Calu3 (cell line): ENCODE measurements at regions not wholly inside any gene's neighbourhood (a gene's known extent, or its start where the extent isn't known, plus 50 kb on each side); places are given as distances from the start of the nearest gene placed in this dataset.
"Not testable (repeated sequence)": the region's sequence is repeated elsewhere in the genome, so short reads cannot be mapped to it uniquely, and the experiment has no call there.

Source experiments
- BruUV-seq: library from RNA; stranded (reverse); fragments of 400-500 nt; replicated peaks from 2 replicates; lab custom pipeline; 2021; lab: Mats Ljungman, UMichigan
- CTCF ChIA-PET: fragments of 300-600 bp; sonication (Branson Sonifier 250); formaldehyde crosslinking; loops from one replicate; lab custom pipeline; 2022; ENCODE audit warnings: antibody characterized with exemption; lab: Charles Lee
- DNase-seq: peaks from one replicate; pipeline ENCODE4 v3.0.0; 2022
- H3K27ac Mint-ChIP-seq: one replicate; pipeline ENCODE4 v1.8.0; 2022; ENCODE audit warnings: mixed read lengths; ENCODE audit not compliant: unreplicated experiment
- H3K27me3 Mint-ChIP-seq: one replicate; pipeline ENCODE4 v1.8.0; 2022; ENCODE audit warnings: mixed read lengths; ENCODE audit not compliant: unreplicated experiment
- H3K36me3 Mint-ChIP-seq: one replicate; pipeline ENCODE4 v1.8.0; 2022; ENCODE audit warnings: mild to moderate bottlenecking, moderate library complexity, mixed read lengths; ENCODE audit not compliant: insufficient read depth, unreplicated experiment
- H3K4me1 Mint-ChIP-seq: one replicate; pipeline ENCODE4 v1.8.0; 2022; ENCODE audit warnings: mild to moderate bottlenecking, low read depth, mixed read lengths; ENCODE audit not compliant: unreplicated experiment
- H3K4me3 Mint-ChIP-seq: one replicate; pipeline ENCODE4 v1.8.0; 2022; ENCODE audit warnings: mild to moderate bottlenecking, low read depth, moderate library complexity, mixed read lengths; ENCODE audit not compliant: unreplicated experiment
- H3K9me3 Mint-ChIP-seq: one replicate; pipeline ENCODE4 v1.8.0; 2022; ENCODE audit warnings: low read depth, mixed read lengths; ENCODE audit not compliant: unreplicated experiment
- intact Hi-C: fragments of 100-400 bp; cut with micrococcal nuclease; formaldehyde crosslinking; loops from one replicate; pipeline ENCODE4 v1.10.0; 2022; ENCODE audit not compliant: unreplicated experiment
- TF ChIP-seq, protein P1 (sequence below): fragments of 200-600 bp; IDR thresholded peaks from one replicate; pipeline ENCODE4 v1.8.0; 2022; ENCODE audit warnings: antibody characterized with exemption; ENCODE audit not compliant: unreplicated experiment

DNA sequence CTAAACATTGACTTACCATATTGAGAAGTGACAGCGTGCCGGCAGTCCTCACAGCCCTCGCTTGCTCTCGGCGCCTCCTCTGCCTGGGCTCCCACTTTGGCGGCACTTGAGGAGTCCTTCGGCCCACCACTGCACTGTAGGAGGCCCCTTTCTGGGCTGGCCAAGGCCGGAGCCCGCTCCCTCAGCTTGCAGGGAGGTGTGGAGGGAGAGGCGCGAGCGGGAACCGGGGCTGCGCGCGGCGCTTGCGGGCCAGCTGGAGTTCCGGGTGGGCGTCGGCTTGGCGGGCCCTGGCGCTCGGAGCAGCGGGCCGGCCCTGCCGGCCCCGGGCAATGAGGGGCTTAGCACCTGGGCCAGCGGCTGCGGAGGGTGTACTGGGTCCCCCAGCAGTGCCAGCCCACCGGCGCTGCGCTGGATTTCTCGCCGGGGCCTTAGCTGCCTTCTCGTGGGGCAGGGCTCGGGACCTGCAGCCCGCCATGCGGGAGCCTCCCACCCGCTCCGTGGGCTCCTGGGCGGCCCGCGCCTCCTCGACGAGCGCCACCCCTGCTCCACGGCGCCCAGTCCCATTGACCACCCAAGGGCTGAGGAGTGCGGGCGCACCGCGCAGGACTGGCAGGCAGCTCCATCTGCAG lies 346.9 kb downstream of the PCNX1 start:
- H3K9me3 Mint-ChIP-seq = peaks cover 19% of the 10 kb centered on the region
- H3K27me3 Mint-ChIP-seq, H3K27ac Mint-ChIP-seq, H3K4me3 Mint-ChIP-seq, DNase-seq, H3K36me3 Mint-ChIP-seq, H3K4me1 Mint-ChIP-seq, CTCF ChIA-PET, BruUV-seq, intact Hi-C loops: not testable (repeated sequence)

DNA sequence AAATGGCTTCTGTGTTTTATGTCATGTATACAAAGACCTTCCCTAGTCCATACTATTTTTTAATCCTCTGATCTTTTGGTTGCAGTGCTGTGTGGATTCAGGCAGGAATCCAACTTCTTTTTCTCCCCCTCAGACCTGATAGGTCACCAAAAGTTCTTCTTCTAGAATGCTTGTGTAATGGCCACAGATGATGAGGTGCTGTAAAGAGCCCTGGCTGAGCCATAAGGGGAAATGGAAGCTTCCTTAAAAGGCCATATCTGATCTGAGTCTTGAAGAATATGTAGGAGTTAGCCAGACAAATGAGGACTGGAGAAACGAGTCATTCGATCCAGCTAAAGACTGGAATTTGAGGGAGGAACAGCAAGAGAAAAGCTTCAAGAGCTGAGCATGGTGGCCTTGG lies 353.9 kb downstream of the PCNX1 start:
- H3K27ac Mint-ChIP-seq = no peak overlapping the region

DNA sequence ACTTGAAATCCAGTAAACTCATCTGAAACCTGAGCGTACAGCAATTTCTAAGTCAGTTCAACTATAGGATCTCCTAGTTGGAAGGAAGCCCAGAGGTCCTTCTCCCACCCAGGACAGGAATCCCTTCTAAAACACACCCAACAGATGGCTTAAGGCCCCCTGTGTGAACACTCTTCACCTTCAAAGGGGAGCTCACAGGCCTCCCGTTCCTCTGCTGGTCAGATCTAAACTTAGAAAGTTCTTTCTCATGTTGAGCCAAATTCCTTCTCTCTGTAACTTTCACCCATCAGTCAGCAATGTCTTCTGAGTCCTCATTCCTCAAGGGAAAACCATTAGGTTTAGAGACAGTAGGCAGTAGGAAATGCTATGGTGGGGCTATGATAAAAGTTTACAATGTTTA lies 355.2 kb downstream of the PCNX1 start:
- H3K27me3 Mint-ChIP-seq = no peaks in the 10 kb centered on the region
- no peaks in the 10 kb centered on the region for H3K36me3 Mint-ChIP-seq
- H3K4me3 Mint-ChIP-seq = no peak overlapping the region
- H3K27ac Mint-ChIP-seq = no peak overlapping the region
- no peaks in the 10 kb centered on the region for H3K4me1 Mint-ChIP-seq
- H3K9me3 Mint-ChIP-seq = peaks cover 8% of the 10 kb centered on the region
- no TSS peak for BruUV-seq
- CTCF ChIA-PET = no interaction called here
- intact Hi-C loops = no loop called here
- no peak for DNase-seq
- TF ChIP-seq, protein P1, sequence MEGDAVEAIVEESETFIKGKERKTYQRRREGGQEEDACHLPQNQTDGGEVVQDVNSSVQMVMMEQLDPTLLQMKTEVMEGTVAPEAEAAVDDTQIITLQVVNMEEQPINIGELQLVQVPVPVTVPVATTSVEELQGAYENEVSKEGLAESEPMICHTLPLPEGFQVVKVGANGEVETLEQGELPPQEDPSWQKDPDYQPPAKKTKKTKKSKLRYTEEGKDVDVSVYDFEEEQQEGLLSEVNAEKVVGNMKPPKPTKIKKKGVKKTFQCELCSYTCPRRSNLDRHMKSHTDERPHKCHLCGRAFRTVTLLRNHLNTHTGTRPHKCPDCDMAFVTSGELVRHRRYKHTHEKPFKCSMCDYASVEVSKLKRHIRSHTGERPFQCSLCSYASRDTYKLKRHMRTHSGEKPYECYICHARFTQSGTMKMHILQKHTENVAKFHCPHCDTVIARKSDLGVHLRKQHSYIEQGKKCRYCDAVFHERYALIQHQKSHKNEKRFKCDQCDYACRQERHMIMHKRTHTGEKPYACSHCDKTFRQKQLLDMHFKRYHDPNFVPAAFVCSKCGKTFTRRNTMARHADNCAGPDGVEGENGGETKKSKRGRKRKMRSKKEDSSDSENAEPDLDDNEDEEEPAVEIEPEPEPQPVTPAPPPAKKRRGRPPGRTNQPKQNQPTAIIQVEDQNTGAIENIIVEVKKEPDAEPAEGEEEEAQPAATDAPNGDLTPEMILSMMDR = no peak

More for the DNA sequence above, 353.9 kb downstream of the PCNX1 start:
- intact Hi-C loops = no loop called here
- DNase-seq = no peak
- Mint-ChIP-seq H3K36me3 (no peaks in the 10 kb centered on the region), H3K4me1 (no peaks in the 10 kb centered on the region), H3K9me3 (peaks cover 12% of the 10 kb centered on the region), H3K4me3 (no peak overlapping the region), H3K27me3 (no peaks in the 10 kb centered on the region)
- TF ChIP-seq, protein P1 = no peak
- no TSS peak for BruUV-seq
- CTCF ChIA-PET = no interaction called here

DNA sequence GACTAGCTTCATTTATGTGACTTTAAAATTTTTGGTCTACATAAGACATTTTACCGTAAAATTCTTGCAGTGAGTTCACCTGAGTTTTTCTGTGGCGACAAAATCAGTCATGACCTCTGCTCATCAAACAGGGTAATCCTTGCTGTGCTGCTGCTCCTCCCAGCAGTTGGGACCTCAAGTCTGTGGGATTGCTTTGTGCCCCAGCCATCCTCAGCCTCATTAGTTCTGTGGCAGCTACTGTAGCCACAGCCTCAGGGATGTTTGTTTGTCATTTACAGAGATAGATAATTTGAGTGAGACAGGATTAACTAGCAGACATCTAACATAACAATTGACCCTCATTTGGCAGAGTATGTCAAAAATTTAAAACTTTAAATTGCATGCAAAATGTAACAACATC lies 357.0 kb downstream of the PCNX1 start:
- Mint-ChIP-seq H3K27me3 (no peaks in the 10 kb centered on the region), H3K36me3 (no peaks in the 10 kb centered on the region), H3K27ac (no peak overlapping the region), H3K4me1 (no peaks in the 10 kb centered on the region), H3K4me3 (no peak overlapping the region), H3K9me3 (peaks cover 1% of the 10 kb centered on the region)
- intact Hi-C loops = no loop called here
- no peak for DNase-seq
- no TSS peak for BruUV-seq
- TF ChIP-seq, protein P1 = no peak
- CTCF ChIA-PET = interaction anchor here (0.7 kb wide), 1 partner anchor 253 kb away, joined by 5 read pairs; no protein-coding TSS in a partner anchor

DNA sequence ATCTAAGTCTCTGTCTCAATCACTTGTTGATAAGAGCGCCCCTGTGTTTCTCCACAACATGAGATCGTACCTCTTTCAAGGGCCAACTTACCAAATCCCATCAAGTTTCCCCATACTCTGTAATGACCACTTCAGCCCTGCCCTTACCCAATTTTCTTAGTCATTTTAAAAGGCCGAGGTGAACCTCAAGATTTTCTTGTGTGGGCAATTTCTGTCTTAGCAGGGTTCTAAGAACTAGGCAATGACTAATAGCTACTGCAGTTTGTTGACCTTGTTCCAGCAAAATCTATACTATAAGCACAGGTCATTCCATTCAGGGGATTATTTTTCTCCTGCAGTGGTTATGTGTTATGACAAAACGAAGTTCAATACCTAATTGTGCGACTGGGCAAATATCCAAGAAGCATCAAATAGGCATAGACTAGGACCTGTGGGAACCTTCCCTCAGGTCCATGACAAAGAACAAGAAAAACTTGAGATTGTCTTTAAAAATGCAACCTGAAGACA lies 359.8 kb downstream of the PCNX1 start:
- no peak for DNase-seq
- TF ChIP-seq, protein P1 = no peak
- no peaks in the 10 kb centered on the region for H3K27me3 Mint-ChIP-seq
- intact Hi-C loops = no loop called here
- CTCF ChIA-PET = interaction anchor here (1.0 kb wide), 1 partner anchor 376 kb away, joined by 4 read pairs; no protein-coding TSS in a partner anchor
- no peak overlapping the region for H3K27ac Mint-ChIP-seq
- H3K36me3 Mint-ChIP-seq = no peaks in the 10 kb centered on the region
- H3K4me3 Mint-ChIP-seq = peak overlapping the region; percentile 20
- BruUV-seq = no TSS peak
- H3K9me3 Mint-ChIP-seq = peaks cover 3% of the 10 kb centered on the region
- no peaks in the 10 kb centered on the region for H3K4me1 Mint-ChIP-seq
